HG02763 (cell line): ENCODE measurements at regions not wholly inside any gene's neighbourhood (a gene's known extent, or its start where the extent isn't known, plus 50 kb on each side); places are given as distances from the start of the nearest gene placed in this dataset.
A peak's percentile ranks its signal among the peaks of the same experiment; 100 is the strongest.

ENCODE experiments used
- ATAC-seq: cut with Tn5 transposase; IDR thresholded peaks from one replicate; pipeline ENCODE4 v1.9.1; 2021; ENCODE audit warnings: mild to moderate bottlenecking, moderate library complexity; ENCODE audit not compliant: unreplicated experiment

- no peak for ATAC-seq
Observed at GRCh38 chr13:31081316-31081715, 80.4 kb downstream of the HSPH1 start.

DNA sequence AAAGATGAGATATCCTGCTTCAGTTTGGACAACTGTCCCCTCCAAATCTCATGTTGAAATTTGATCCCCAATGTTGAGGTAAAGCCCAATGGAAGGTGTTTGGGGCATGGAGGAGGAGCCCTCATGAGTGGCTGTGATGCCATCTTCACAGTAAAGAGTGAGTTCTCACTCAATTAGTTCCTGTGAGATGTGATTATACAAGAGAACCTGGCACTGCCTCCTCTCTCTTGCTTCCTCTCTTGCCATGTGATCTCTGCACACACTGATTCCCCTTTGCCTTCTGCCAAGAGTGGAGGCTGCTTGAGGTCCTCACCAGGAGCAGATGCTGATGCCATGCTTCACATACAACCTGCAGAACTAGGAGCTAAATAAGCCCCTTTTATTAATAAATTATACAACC, 86.9 kb downstream of the HSPH1 start:
- ATAC-seq, result no peak

DNA sequence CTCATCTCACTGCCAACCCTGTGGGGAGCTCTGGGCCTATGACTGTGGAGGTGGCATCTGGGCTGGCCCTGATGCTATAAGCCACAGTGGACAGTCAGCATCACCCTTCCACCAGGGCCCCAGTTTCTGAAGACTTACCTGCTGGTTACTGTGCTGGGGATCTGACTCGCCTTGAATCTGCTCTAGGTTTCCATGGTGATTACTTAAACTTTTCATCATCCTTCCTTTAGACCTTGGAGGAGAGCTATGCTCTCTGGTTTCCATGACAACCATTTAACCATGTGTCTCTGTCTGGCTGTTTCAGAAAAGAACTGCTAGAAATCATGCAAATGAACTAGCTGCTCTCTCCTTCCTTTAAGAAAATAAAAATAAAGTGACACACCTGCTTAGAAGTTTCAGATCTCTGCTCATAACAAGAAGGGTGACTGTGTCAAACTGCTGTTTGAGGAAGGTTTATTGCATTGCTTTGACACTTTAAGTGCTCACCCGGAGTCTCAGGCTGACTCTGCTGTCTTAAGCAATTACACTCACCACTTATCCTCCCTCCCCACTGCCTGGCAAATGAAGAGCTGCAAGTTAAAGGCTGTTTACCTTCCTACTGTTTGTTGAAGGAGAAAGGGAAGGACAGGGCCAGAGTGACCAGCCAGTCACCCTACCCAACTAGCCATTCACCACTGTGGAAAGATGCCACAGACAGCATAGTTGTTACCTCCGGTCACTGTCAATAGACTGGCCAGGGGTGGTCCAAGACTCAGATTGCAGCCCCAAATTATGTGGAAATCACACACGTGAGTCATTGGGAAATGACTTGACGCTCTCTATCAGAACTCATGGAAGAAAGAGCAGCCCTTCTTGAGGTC, 87.6 kb downstream of the HSPH1 start:
- peak; percentile 92 for ATAC-seq

DNA sequence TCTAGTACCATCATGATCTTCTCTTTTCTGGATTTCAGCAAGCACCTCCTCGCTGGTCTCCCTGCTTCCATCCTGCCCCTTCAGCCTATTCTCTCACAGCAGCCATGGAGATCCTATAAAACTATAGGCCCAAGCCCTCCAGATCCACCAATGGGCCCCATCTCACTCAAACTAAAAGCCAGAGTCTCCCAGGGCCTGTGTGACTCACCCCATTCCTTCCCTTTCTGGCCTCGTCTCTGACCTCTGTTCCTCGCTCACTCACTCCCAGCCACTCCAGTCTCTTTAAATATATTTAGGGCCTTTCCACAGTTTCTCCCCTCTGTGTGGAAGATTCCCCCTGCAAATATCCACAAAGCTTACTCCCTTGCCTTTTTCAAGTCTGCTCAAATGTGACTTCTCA, 89.7 kb downstream of the HSPH1 start:
- ATAC-seq, result no peak

DNA sequence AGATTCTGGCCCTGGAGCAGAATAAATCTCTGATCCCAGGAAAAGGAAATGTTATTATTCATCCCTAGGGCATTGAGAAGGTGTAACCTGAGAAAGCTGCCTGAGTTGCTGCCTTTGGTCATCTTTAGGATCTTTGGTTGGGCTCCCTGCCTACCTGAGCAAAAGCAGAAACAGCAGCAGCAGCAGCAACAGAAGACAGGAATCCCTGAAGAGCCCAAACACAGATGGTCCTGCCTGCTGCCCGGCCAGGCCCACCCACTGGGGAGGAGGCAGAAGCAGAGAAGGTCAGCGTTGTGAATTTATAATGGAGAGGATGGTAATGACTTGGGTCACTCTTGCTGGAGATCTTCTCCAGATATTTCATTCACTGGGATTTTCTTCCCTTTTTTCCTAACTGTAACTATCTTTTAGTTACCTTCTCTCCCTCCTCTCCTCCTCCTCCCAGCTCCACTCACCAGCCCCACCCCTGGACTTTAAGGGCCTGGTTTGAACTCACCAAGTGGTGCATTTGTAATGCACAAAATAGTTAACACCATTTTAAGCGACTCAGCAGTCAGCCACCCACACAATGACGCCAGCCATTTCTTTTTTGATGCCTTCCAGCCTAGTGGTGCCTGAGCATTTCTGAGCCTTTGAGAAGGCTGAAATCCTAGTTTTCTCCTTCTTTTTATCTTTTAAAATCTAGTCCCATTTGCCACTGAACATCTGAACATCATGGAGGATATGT, 91.7 kb downstream of the HSPH1 start:
- no peak for ATAC-seq

DNA sequence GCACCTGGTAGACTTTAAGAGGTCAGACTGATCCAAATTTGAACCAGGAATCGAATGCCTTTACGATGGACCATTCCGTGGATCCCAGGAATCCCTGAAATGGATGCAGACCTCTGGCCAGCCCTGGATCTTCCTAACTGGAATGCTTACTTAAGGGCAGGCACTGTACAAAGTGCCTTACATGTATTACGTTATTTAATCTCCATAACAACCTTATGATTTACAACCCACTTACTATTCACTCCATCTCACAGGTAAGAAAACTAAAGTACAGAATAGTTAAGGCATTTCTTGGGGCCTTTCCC, 93.6 kb downstream of the HSPH1 start:
- ATAC-seq, result no peak

GRCh38 chr13:31067416-31068118, 94.1 kb downstream of the HSPH1 start:
- ATAC-seq, result no peak

GRCh38 chr13:31064636-31065035, 97.1 kb downstream of the HSPH1 start:
- no peak for ATAC-seq

- ATAC-seq, result no peak
Observed at GRCh38 chr13:31063772-31064171, 97.9 kb downstream of the HSPH1 start.

DNA sequence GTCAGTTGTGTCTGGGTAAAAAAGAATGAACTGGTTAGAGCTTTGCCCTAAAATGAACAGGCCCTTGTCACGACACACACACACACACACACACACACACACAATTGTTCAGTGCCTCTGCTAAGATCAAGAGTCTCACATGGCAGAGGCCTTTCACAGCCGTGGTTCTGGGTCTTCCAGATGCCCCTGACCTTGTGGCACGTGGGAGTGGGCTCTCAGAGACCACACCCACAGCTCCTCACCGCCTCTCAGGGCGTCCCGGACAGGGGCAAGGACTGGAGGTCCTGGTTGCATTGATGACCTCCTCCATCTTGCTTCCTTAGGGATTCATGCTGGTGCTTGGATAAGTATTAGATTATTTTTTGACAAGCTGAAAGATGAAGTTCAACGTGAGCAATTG, 101.0 kb downstream of the HSPH1 start:
- ATAC-seq, result no peak

DNA sequence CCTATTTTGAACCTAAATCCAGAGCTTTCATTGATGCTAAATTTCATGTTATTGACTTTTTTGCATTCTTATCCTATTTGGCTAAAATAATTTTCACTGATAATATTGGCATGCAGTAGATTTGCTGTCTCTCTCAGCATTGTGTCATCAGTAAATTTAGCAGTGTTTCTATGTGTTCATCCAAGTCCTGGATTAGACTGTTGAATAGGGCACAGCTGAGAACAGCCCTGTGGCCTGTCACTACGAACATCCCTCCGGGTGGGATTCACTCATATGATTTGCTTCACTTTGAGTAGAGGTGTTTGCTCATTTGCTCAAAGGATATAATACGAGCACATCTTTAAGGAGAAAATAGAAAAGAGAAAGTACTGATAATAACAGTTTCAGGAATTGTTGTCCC, 101.5 kb downstream of the HSPH1 start:
- ATAC-seq, result no peak

DNA sequence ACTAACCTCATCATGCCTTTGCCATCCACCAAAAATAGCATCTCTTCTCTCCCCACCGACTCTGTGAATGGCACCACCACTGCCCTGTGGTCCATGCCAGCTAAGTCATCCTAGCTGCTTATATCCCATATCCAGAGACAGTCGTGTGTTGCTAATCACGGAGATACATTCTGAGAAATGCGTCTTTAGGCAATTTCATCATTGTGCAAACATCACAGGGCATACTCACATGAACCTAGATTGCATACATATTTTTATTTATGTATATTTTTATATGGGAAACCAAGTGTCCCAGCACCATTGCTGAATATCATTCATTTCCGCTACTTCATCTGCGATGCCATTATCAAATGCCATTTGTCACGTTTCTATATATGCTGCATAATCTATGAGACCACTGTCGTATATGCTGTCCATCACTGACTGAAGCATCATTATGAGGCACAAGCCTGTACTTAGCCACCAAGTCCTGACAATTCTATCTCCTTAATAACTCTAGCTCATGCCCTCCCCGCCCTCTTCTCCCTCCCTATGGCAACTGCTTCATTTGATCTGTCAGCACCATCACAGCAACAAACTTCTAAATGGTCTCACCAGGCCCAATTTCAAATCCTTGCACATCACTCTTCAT, 104.2 kb downstream of the HSPH1 start:
- no peak for ATAC-seq

GRCh38 chr13:31056644-31057271, 104.9 kb downstream of the HSPH1 start:
- ATAC-seq, result no peak

- ATAC-seq, result no peak
Observed at GRCh38 chr13:31055589-31055988, 106.1 kb downstream of the HSPH1 start.

DNA sequence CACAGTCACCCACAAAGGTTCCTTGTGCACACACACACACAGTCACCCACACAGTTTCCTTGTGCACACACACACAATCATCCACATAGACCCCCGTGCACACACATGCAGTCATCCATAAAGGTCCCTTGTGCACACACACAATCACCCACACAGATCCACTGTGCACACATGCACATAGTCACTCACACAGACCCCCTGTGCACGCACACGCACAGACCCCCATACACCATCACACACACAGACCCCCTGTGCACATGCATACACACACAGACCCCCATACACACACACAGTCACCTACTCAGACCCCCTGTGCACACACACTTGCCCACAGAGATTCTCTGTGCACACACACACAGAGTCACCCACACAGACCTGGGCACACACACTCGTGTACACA, 107.1 kb downstream of the HSPH1 start:
- no peak for ATAC-seq

DNA sequence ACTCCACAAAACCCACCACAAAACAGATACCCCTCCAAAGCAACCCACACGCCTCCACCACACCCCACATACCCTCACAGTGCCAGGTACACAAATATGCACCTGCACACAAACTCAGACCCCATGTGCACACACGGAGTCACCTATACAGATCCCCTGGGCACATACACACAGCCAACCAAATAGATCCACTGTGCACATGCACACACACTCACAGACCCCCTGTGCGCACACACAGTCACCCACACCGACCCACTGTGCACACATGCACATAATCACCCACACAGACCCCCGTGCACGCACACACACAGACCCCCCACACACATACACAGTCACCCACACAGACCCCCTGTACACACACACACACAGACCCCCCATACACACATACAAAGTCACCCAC, 107.8 kb downstream of the HSPH1 start:
- ATAC-seq, result no peak

DNA sequence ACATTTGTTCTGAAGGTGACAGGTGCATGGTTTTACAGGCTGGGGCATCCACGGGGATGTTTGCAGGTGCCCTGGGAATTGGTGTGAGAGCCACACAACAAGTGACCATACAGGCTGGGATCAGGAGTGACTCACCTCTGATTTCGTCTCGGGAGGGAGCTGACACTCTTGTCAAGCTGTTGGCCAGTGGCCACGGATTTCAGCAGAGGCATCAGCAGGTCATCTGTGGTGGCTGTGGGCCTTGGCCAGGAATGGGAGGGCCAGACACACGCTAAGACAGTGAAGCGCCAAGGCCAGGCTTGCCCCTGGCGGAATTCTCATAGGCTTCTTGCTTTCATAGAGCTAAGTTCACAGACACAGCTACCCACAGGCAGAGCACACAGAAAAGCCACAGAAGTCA, 108.6 kb downstream of the HSPH1 start:
- no peak for ATAC-seq

- ATAC-seq, result no peak
Observed at GRCh38 chr13:31052478-31052877, 109.2 kb downstream of the HSPH1 start.

GRCh38 chr13:31051999-31052398, 109.7 kb downstream of the HSPH1 start:
- no peak for ATAC-seq

GRCh38 chr13:31050486-31051400, 111.0 kb downstream of the HSPH1 start:
- ATAC-seq, result no peak
